H1 (cell line): ENCODE measurements at regions not wholly inside any gene's neighbourhood (a gene's known extent, or its start where the extent isn't known, plus 50 kb on each side); places are given as distances from the start of the nearest gene placed in this dataset.

Experiments used
- CTCF ChIA-PET: fragments of 300-600 bp; sonication (Branson Sonifier 250); formaldehyde crosslinking; loops from one replicate; lab custom pipeline; 2021; ENCODE audit not compliant: partially characterized antibody; lab: Charles Lee
- POLR2A ChIA-PET: fragments of 300-600 bp; sonication (Branson Sonifier 250); formaldehyde crosslinking; loops from one replicate; lab custom pipeline; 2021; ENCODE audit warnings: inconsistent platforms; ENCODE audit not compliant: partially characterized antibody; lab: Charles Lee
- DNase-seq, 2 experiments: peaks; one replicate each; pipeline versions ENCODE4 v3.0.0 to v3.0.0-alpha.2; 2010 to 2022; ENCODE audit warnings: low spot score in 2 of 2, low read depth in 1 of 2, mixed read lengths in 1 of 2
- FAIRE-seq: peaks from 2 replicates; lab custom pipeline; 2011; peaks lifted over from hg19 to GRCh38; lab: Jason Lieb, UNC
- H2AFZ ChIP-seq: 2 replicates; pipeline ENCODE4 v1.8.1; 2012; ENCODE audit warnings: low read length, inconsistent platforms
- H2AK5ac ChIP-seq: 2 replicates; pipeline ENCODE4 v1.6.1; 2013; ENCODE audit warnings: low read depth, low read length
- H2BK120ac ChIP-seq: replicated peaks from 2 replicates; pipeline ENCODE3; 2013; ENCODE audit warnings: low read depth, low read length, inconsistent platforms
- H2BK12ac ChIP-seq: 2 replicates; pipeline ENCODE4 v1.6.1; 2013; ENCODE audit warnings: low read depth, low read length
- H2BK15ac ChIP-seq: 2 replicates; pipeline ENCODE4 v1.6.1; 2013; ENCODE audit warnings: low read length
- H2BK20ac ChIP-seq: 2 replicates; pipeline ENCODE4 v1.6.1; 2013; ENCODE audit warnings: low read length
- H2BK5ac ChIP-seq: 2 replicates; pipeline ENCODE4 v1.6.1; 2013; ENCODE audit warnings: low read depth, low read length
- H3K14ac ChIP-seq: 2 replicates; pipeline ENCODE4 v1.6.1; 2013; ENCODE audit warnings: inconsistent platforms; ENCODE audit not compliant: insufficient read length
- H3K18ac ChIP-seq: 2 replicates; pipeline ENCODE4 v1.6.1; 2013; ENCODE audit warnings: low read length; ENCODE audit errors: extremely low read depth
- H3K23ac ChIP-seq: 2 replicates; pipeline ENCODE4 v1.6.1; 2013; ENCODE audit warnings: inconsistent platforms; ENCODE audit not compliant: insufficient read length
- H3K23me2 ChIP-seq: 2 replicates; pipeline ENCODE4 v1.6.1; 2013; ENCODE audit warnings: low read depth, low read length
- H3K27ac ChIP-seq: 2 replicates; pipeline ENCODE4 v1.6.1; 2011; ENCODE audit warnings: low read depth, low read length, inconsistent platforms
- H3K27me3 ChIP-seq, 4 experiments: replicated peaks in 1 of 4; 1 replicate in 1 of 4; 2 replicates in 3 of 4; pipeline versions ENCODE4 v1.6.1 to v1.8.1; 2011 to 2013; ENCODE audit warnings: low read length in 3 of 4, mild to moderate bottlenecking in 3 of 4, inconsistent platforms in 2 of 4, mixed read lengths in 2 of 4, moderate library complexity in 1 of 4; ENCODE audit not compliant: control insufficient read depth in 3 of 4, insufficient read depth in 3 of 4; ENCODE audit errors: extremely low read depth in 1 of 4
- H3K36me3 ChIP-seq, 4 experiments: 2 replicates each; pipeline versions ENCODE4 v1.6.1 to v1.8.1; 2011 to 2013; ENCODE audit warnings: mild to moderate bottlenecking in 4 of 4, low read length in 3 of 4, moderate library complexity in 2 of 4, control low read depth in 1 of 4, inconsistent platforms in 1 of 4; ENCODE audit not compliant: insufficient read depth in 4 of 4, control insufficient read depth in 2 of 4
- H3K4ac ChIP-seq: replicated peaks from 2 replicates; pipeline ENCODE3; 2013; ENCODE audit warnings: low read length, low read depth, mixed read lengths, inconsistent platforms; ENCODE audit not compliant: insufficient read length
- H3K4me1 ChIP-seq, 4 experiments: replicated peaks in 1 of 4; 1 replicate in 1 of 4; 2 replicates in 3 of 4; pipeline versions ENCODE4 v1.6.1 to v1.8.1; 2011 to 2013; ENCODE audit warnings: low read length in 3 of 4, inconsistent platforms in 2 of 4, mixed read lengths in 1 of 4; ENCODE audit not compliant: insufficient read depth in 4 of 4, control insufficient read depth in 3 of 4
- H3K4me2 ChIP-seq, 2 experiments: 2 replicates each; pipeline versions ENCODE4 v1.6.1 to v1.8.1; 2011 to 2013; ENCODE audit warnings: low read depth in 2 of 2, low read length in 2 of 2, control low read depth in 1 of 2, inconsistent platforms in 1 of 2, mild to moderate bottlenecking in 1 of 2; ENCODE audit not compliant: insufficient read depth in 1 of 2
- H3K4me3 ChIP-seq, 4 experiments: fragments of 200-600, 300-600 bp in 1 of 4; sonication (generic), shearing (Covaris generic), sonication (Bioruptor Twin) in 1 of 4; 2 replicates each; pipeline versions ENCODE4 v1.5.1 to v1.8.1; 2011 to 2016; ENCODE audit warnings: low read length in 4 of 4, low read depth in 3 of 4, control low read depth in 2 of 4, inconsistent platforms in 2 of 4, mild to moderate bottlenecking in 2 of 4, mixed read lengths in 1 of 4, moderate library complexity in 1 of 4; ENCODE audit not compliant: insufficient read depth in 2 of 4; ENCODE audit errors: extremely low read depth in 1 of 4
- H3K56ac ChIP-seq: replicated peaks from 2 replicates; pipeline ENCODE3; 2013; ENCODE audit warnings: low read depth, mild to moderate bottlenecking, mixed read lengths, low read length, inconsistent platforms; ENCODE audit not compliant: insufficient read length
- H3K79me1 ChIP-seq: 2 replicates; pipeline ENCODE4 v1.6.1; 2013; ENCODE audit warnings: low read depth, low read length, control low read depth
- H3K79me2 ChIP-seq, 2 experiments: 2 replicates each; pipeline versions ENCODE4 v1.6.1 to v1.8.1; 2012 to 2013; ENCODE audit warnings: low read length in 2 of 2, mild to moderate bottlenecking in 2 of 2, inconsistent platforms in 1 of 2; ENCODE audit not compliant: insufficient read depth in 2 of 2, control insufficient read depth in 1 of 2
- H3K9ac ChIP-seq, 4 experiments: replicated peaks in 1 of 4; 1 replicate in 1 of 4; 2 replicates in 3 of 4; pipeline versions ENCODE4 v1.6.1 to v1.8.1; 2011 to 2013; ENCODE audit warnings: low read depth in 3 of 4, low read length in 3 of 4, control low read depth in 2 of 4, mild to moderate bottlenecking in 2 of 4, moderate library complexity in 2 of 4, inconsistent platforms in 1 of 4; ENCODE audit errors: extremely low read depth in 1 of 4
- H3K9me3 ChIP-seq, 2 experiments: 2 replicates each; pipeline versions ENCODE4 v1.6.1 to v1.8.1; 2012 to 2013; ENCODE audit warnings: mild to moderate bottlenecking in 2 of 2, moderate library complexity in 2 of 2, control low read depth in 1 of 2, inconsistent platforms in 1 of 2, low read depth in 1 of 2, low read length in 1 of 2, mixed read lengths in 1 of 2; ENCODE audit not compliant: insufficient read depth in 2 of 2
- H4K20me1 ChIP-seq, 2 experiments: replicated peaks in 1 of 2; 2 replicates each; pipeline versions ENCODE3 to v1.8.1; 2011 to 2013; ENCODE audit warnings: inconsistent platforms in 2 of 2, low read length in 2 of 2, mild to moderate bottlenecking in 1 of 2; ENCODE audit not compliant: insufficient read depth in 2 of 2, control insufficient read depth in 1 of 2
- H4K5ac ChIP-seq: 2 replicates; pipeline ENCODE4 v1.6.1; 2013; ENCODE audit warnings: low read length, low read depth, mixed read lengths, inconsistent platforms; ENCODE audit not compliant: insufficient read length
- H4K8ac ChIP-seq: 2 replicates; pipeline ENCODE4 v1.8.0; 2013; ENCODE audit warnings: mild to moderate bottlenecking, moderate library complexity, low read length, inconsistent platforms; ENCODE audit not compliant: insufficient read depth; ENCODE audit errors: extremely low read depth
- H4K91ac ChIP-seq: replicated peaks from 2 replicates; pipeline ENCODE3; 2013; ENCODE audit warnings: low read length, mixed read lengths, inconsistent platforms; ENCODE audit not compliant: insufficient read length
- ATF3 ChIP-seq: IDR thresholded peaks from 2 replicates; pipeline ENCODE4 v1.6.1; 2011; ENCODE audit warnings: low read depth, mild to moderate bottlenecking, low read length; ENCODE audit not compliant: insufficient read depth
- CBX8 ChIP-seq: fragments of 300-800, 300-1000 bp; sonication (generic); IDR thresholded peaks from 2 replicates; pipeline ENCODE4 v1.7.1; 2016; ENCODE audit warnings: low read depth, low read length, borderline replicate concordance
- CHD1 ChIP-seq: IDR thresholded peaks from 2 replicates; pipeline ENCODE4 v1.6.1; 2012; ENCODE audit warnings: low read depth, low read length, improper control_type of control experiment
- CTBP2 ChIP-seq: IDR thresholded peaks from 2 replicates; pipeline ENCODE4 v1.7.0; 2011; ENCODE audit warnings: borderline replicate concordance, mild to moderate bottlenecking, moderate library complexity, mixed read lengths, low read length; ENCODE audit not compliant: insufficient read depth, insufficient read length
- EP300 ChIP-seq, 2 experiments: IDR thresholded peaks; 1 replicate in 1 of 2; 2 replicates in 1 of 2; pipeline ENCODE4 v1.6.1; 2011 to 2012; ENCODE audit warnings: low read depth in 2 of 2, low read length in 2 of 2, mild to moderate bottlenecking in 2 of 2, borderline replicate concordance in 1 of 2, inconsistent platforms in 1 of 2, moderate library complexity in 1 of 2
- JUN ChIP-seq: IDR thresholded peaks from 2 replicates; pipeline ENCODE4 v1.6.1; 2011; ENCODE audit warnings: low read depth, mild to moderate bottlenecking, improper control_type of control experiment, low read length
- KDM1A ChIP-seq: fragments of 200-600, 300-600 bp; sonication (generic); IDR thresholded peaks from 2 replicates; pipeline ENCODE4 v1.7.1; 2016; ENCODE audit warnings: mild to moderate bottlenecking, low read length, borderline replicate concordance
- SP2 ChIP-seq: IDR thresholded peaks from 2 replicates; pipeline ENCODE4 v1.6.1; 2012; ENCODE audit warnings: mild to moderate bottlenecking, low read length, inconsistent platforms
- SUZ12 ChIP-seq: fragments of 200-600 bp; sonication (generic); IDR thresholded peaks from 2 replicates; pipeline ENCODE4 v1.6.1; 2012; ENCODE audit warnings: mild to moderate bottlenecking, inconsistent platforms, low read length, moderate library complexity, mixed read lengths
- YY1 ChIP-seq: IDR thresholded peaks from 2 replicates; pipeline ENCODE4 v1.6.1; 2011; ENCODE audit warnings: low read depth, mild to moderate bottlenecking, low read length
- WGBS, 2 experiments: shearing (Covaris generic) in 1 of 2; methylation state at CpG; one replicate each; pipeline versions ENCODE4 v1.1.6 to v1.1.7; 2013 to 2015; ENCODE audit warnings: low lambda C conversion rate in 2 of 2, mixed read lengths in 2 of 2, inconsistent platforms in 1 of 2, low coverage in 1 of 2, missing lambda C conversion rate in 1 of 2; ENCODE audit not compliant: insufficient replicate concordance in 2 of 2, insufficient coverage in 1 of 2, insufficient read length in 1 of 2; ENCODE audit errors: extremely low coverage in 1 of 2, missing lambda C conversion rate in 1 of 2; 5-methylcytosine and 5-hydroxymethylcytosine counted together

- ChIA-PET CTCF (interaction anchor here (1.0 to 1.1 kb wide), 2 partner anchors 11 to 24 kb away, joined by 3 read pairs; no protein-coding TSS in a partner anchor), POLR2A (no interaction called here)
- Histone ChIP-seq H3K9ac (no peak overlapping the region), H2AFZ (no peak overlapping the region), H3K4me2 (no peak overlapping the region), H4K20me1 (no peaks in the 10 kb centered on the region), H4K5ac (no peak overlapping the region), H3K14ac (no peak overlapping the region), H2BK5ac (no peak overlapping the region), H3K79me1 (no peaks in the 10 kb centered on the region), H3K4me3 (no peak overlapping the region), H3K4me1 (peaks cover 0 to 2% (median 0%) of the 10 kb centered on the region in 4 experiments; a peak in 2 of 7 replicates), H3K9me3 (no peaks in the 10 kb centered on the region), H3K36me3 (no peaks in the 10 kb centered on the region), H3K27ac (no peak overlapping the region), H3K27me3 (no peaks in the 10 kb centered on the region), H3K23ac (no peak overlapping the region), H2BK20ac (no peak overlapping the region), H4K91ac (no peak overlapping the region), H3K18ac (no peak overlapping the region), H2BK120ac (no peak overlapping the region), H2AK5ac (no peak overlapping the region), H2BK15ac (no peak overlapping the region), H3K79me2 (no peaks in the 10 kb centered on the region), H3K23me2 (no peaks in the 10 kb centered on the region), H4K8ac (no peak overlapping the region), H2BK12ac (no peak overlapping the region), H3K4ac (no peak overlapping the region), H3K56ac (no peak overlapping the region)
- WGBS, 2 experiments: 75% methylated on average over 1 of the region's 3 CpGs; no CpG with 5 or more reads in 1 of the 2 experiments
- DNase-seq (no peak), FAIRE-seq (no peak)
- TF ChIP-seq CHD1 (no peak), ATF3 (no peak), CTBP2 (no peak), CBX8 (no peak), KDM1A (no peak), SP2 (no peak), EP300 (IDR thresholded peaks at IDR 0.05; ENCODE audit: borderline replicate concordance in 1 of 2, low read depth in 2 of 2, low read length in 2 of 2) (no peak), YY1 (no peak), SUZ12 (no peak), JUN (no peak)
Observed at GRCh38 chr9:108184941-108185340, 670.8 kb downstream of the ACTL7B start.
